SK-N-SH (cell line): ENCODE measurements at regions not wholly inside any gene's neighbourhood (a gene's known extent, or its start where the extent isn't known, plus 50 kb on each side); places are given as distances from the start of the nearest gene placed in this dataset.

Experiments used
- CTCF ChIA-PET: fragments of 300-600, 350-600 bp; formaldehyde crosslinking; extraction: SDS; loops from one replicate; lab custom pipeline; 2021; lab: Yijun Ruan, JAX
- POLR2A ChIA-PET: fragments of 350-600 bp; sonication (Branson Sonifier 250); formaldehyde crosslinking; extraction: SDS; loops from one replicate; lab custom pipeline; 2020; ENCODE audit warnings: antibody characterized with exemption, inconsistent platforms; lab: Yijun Ruan, JAX
- DNase-seq: peaks from one replicate; pipeline ENCODE4 v3.0.0; 2012
- H2AFZ ChIP-seq: fragments of 200-600 bp; sonication (generic); 2 replicates; pipeline ENCODE4 v1.8.1; 2016; ENCODE audit warnings: antibody characterized with exemption, mild to moderate bottlenecking, low read depth
- H3F3A ChIP-seq: fragments of 200-600 bp; sonication (generic); replicated peaks from 2 replicates; pipeline ENCODE3; 2016; ENCODE audit warnings: antibody characterized with exemption, mild to moderate bottlenecking; ENCODE audit not compliant: insufficient read depth
- H3K27ac ChIP-seq, 2 experiments: fragments of 200-500 bp in 1 of 2; fragments of 200-600 bp in 1 of 2; sonication (Bioruptor generic) in 1 of 2; sonication (generic), shearing (Covaris generic) in 1 of 2; 2 replicates each; pipeline versions ENCODE4 v1.5.1 to v1.6.1; 2014 to 2016; ENCODE audit warnings: low read depth in 2 of 2, inconsistent platforms in 1 of 2, low read length in 1 of 2, mild to moderate bottlenecking in 1 of 2, mixed read lengths in 1 of 2
- H3K27me3 ChIP-seq: fragments of 200-600 bp; sonication (generic), shearing (Covaris generic); 2 replicates; pipeline ENCODE4 v1.6.1; 2016; ENCODE audit warnings: mixed run types; ENCODE audit not compliant: insufficient read depth
- H3K36me3 ChIP-seq, 2 experiments: fragments of 200-500 bp in 1 of 2; fragments of 200-600 bp in 1 of 2; sonication (Bioruptor generic) in 1 of 2; sonication (generic) in 1 of 2; replicated peaks in 1 of 2; 2 replicates each; pipeline versions ENCODE3 to v1.5.1; 2014 to 2016; ENCODE audit warnings: low read length in 1 of 2, mild to moderate bottlenecking in 1 of 2; ENCODE audit not compliant: insufficient read depth in 2 of 2, control insufficient read depth in 1 of 2
- H3K4me1 ChIP-seq, 2 experiments: fragments of 200-500 bp in 1 of 2; fragments of 200-600 bp in 1 of 2; sonication (Bioruptor generic) in 1 of 2; sonication (generic), shearing (Covaris generic) in 1 of 2; 2 replicates each; pipeline versions ENCODE4 v1.5.1 to v1.6.1; 2014 to 2016; ENCODE audit warnings: low read depth in 1 of 2, low read length in 1 of 2, mixed run types in 1 of 2; ENCODE audit not compliant: insufficient read depth in 2 of 2, control insufficient read depth in 1 of 2
- H3K4me2 ChIP-seq: fragments of 200-600 bp; sonication (generic), shearing (Covaris generic); 2 replicates; pipeline ENCODE4 v1.6.1; 2017; ENCODE audit warnings: mixed run types
- H3K4me3 ChIP-seq, 2 experiments: fragments of 200-500 bp in 1 of 2; fragments of 200-600 bp in 1 of 2; sonication (Bioruptor generic) in 1 of 2; sonication (generic), shearing (Covaris generic) in 1 of 2; 2 replicates each; pipeline versions ENCODE4 v1.5.1 to v1.8.1; 2014 to 2016; ENCODE audit warnings: low read depth in 2 of 2, inconsistent platforms in 1 of 2, low read length in 1 of 2, mild to moderate bottlenecking in 1 of 2, mixed read lengths in 1 of 2, moderate library complexity in 1 of 2
- H3K79me2 ChIP-seq: fragments of 200-600 bp; sonication (generic); 2 replicates; pipeline ENCODE4 v1.8.1; 2017; ENCODE audit warnings: mild to moderate bottlenecking; ENCODE audit not compliant: insufficient read depth
- H3K9ac ChIP-seq: fragments of 200-600 bp; sonication (generic); 2 replicates; pipeline ENCODE4 v1.6.1; 2017; ENCODE audit warnings: mixed run types
- H3K9me2 ChIP-seq: fragments of 200-600 bp; sonication (generic); 2 replicates; pipeline ENCODE4 v1.6.1; 2017; ENCODE audit warnings: mixed run types
- H3K9me3 ChIP-seq: fragments of 200-600 bp; sonication (generic); 2 replicates; pipeline ENCODE4 v1.6.1; 2017; ENCODE audit warnings: mixed run types, mild to moderate bottlenecking, moderate library complexity
- H4K20me1 ChIP-seq: fragments of 200-600 bp; sonication (generic); 2 replicates; pipeline ENCODE4 v1.6.1; 2017; ENCODE audit warnings: mild to moderate bottlenecking, mixed run types; ENCODE audit not compliant: insufficient read depth
- GATA2 ChIP-seq: sonication (generic); formaldehyde crosslinking; IDR thresholded peaks from 2 replicates; pipeline ENCODE4 v1.5.0; 2020; ENCODE audit warnings: mild to moderate bottlenecking, missing genetic modification reagents
- MXI1 ChIP-seq: IDR thresholded peaks from 2 replicates; pipeline ENCODE4 v1.6.1; 2012; ENCODE audit warnings: mild to moderate bottlenecking, low read depth, low read length, improper control_type of control experiment
- POLR2AphosphoS5 ChIP-seq: IDR thresholded peaks from 2 replicates; pipeline ENCODE4 v1.6.1; 2012; ENCODE audit warnings: low read depth, low read length
- RCOR1 ChIP-seq: fragments of 150-350 bp; IDR thresholded peaks from 2 replicates; pipeline ENCODE4 v1.6.1; 2017; ENCODE audit warnings: antibody characterized with exemption, low read length
- YY1 ChIP-seq: IDR thresholded peaks from 2 replicates; pipeline ENCODE4 v1.4.0; 2012; ENCODE audit warnings: low read depth, mild to moderate bottlenecking
- WGBS: methylation state at CpG from one replicate; pipeline ENCODE4 v1.1.6; 2017; ENCODE audit warnings: low lambda C conversion rate; 5-methylcytosine and 5-hydroxymethylcytosine counted together
- TF ChIP-seq, protein P1 (sequence below): IDR thresholded peaks from 2 replicates; pipeline ENCODE4 v1.6.1; 2012; ENCODE audit warnings: mild to moderate bottlenecking, low read depth, low read length, moderate library complexity

DNA sequence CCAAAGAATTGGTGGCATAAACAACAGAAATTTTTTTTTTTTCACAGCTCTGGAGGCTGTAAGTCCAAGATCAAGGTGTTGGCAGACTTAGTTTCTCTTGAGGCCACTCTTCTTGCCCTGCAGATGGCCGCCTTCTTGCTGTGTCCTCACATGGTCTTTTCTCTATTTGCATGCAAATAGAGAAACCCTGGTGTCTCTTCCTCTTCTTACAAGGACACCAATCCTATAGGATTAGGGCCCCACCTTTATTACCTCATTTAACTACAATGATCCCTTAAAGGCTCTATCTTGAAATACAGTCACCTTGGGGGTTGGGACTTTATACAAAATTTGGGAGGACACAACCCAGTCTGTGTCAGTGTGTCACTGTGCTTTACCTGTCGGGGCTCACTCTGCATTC is 175.4 kb upstream of the PGRMC2 start:
- ChIA-PET POLR2A (no interaction called here), CTCF (interaction anchor here (4.0 kb wide), 1 partner anchor 9 kb away, joined by 31 read pairs; no protein-coding TSS in a partner anchor)
- TF ChIP-seq POLR2AphosphoS5: no peak
- H2AFZ ChIP-seq: no peak overlapping the region
- H4K20me1 ChIP-seq: no peaks in the 10 kb centered on the region
- no peaks in the 10 kb centered on the region for H3K79me2 ChIP-seq
- H3K4me2 ChIP-seq: no peak overlapping the region
- peaks cover 6% of the 10 kb centered on the region for H3F3A ChIP-seq
- no peaks in the 10 kb centered on the region for H3K9me3 ChIP-seq
- no peak overlapping the region for H3K4me3 ChIP-seq
- H3K27me3 ChIP-seq: no peaks in the 10 kb centered on the region
- H3K27ac ChIP-seq: no peak overlapping the region
- H3K9me2 ChIP-seq: no peaks in the 10 kb centered on the region
- no peak overlapping the region for H3K9ac ChIP-seq
- DNase-seq: no peak
- no peaks in the 10 kb centered on the region for H3K36me3 ChIP-seq
- H3K4me1 ChIP-seq: peaks cover 3 to 13% of the 10 kb centered on the region in 2 experiments; a peak in 3 of 4 replicates
- WGBS: 100% methylated on average over 2 of the region's 2 CpGs

- peaks cover 6% of the 10 kb centered on the region for H3F3A ChIP-seq
- no peak overlapping the region for H3K9ac ChIP-seq
- H3K27me3 ChIP-seq: no peaks in the 10 kb centered on the region
- peaks cover 0 to 12% of the 10 kb centered on the region in 2 experiments; a peak in 1 of 4 replicates for H3K4me1 ChIP-seq
- 93% methylated on average over 8 of the region's 8 CpGs for WGBS
- H3K4me3 ChIP-seq: no peak overlapping the region
- ChIA-PET POLR2A (interaction anchor here (1.4 to 1.6 kb wide), 2 partner anchors 91 to 350 kb away, joined by 3 to 4 read pairs; no protein-coding TSS in a partner anchor), CTCF (interaction anchor here (4.0 kb wide), 1 partner anchor 9 kb away, joined by 31 read pairs; no protein-coding TSS in a partner anchor)
- H3K27ac ChIP-seq: peak overlapping the region in 1 of 2 experiments; percentile 70; a peak in 1 of 4 replicates
- no peaks in the 10 kb centered on the region for H4K20me1 ChIP-seq
- DNase-seq: no peak
- no peaks in the 10 kb centered on the region for H3K79me2 ChIP-seq
- H3K36me3 ChIP-seq: no peaks in the 10 kb centered on the region
- TF ChIP-seq, protein P1, sequence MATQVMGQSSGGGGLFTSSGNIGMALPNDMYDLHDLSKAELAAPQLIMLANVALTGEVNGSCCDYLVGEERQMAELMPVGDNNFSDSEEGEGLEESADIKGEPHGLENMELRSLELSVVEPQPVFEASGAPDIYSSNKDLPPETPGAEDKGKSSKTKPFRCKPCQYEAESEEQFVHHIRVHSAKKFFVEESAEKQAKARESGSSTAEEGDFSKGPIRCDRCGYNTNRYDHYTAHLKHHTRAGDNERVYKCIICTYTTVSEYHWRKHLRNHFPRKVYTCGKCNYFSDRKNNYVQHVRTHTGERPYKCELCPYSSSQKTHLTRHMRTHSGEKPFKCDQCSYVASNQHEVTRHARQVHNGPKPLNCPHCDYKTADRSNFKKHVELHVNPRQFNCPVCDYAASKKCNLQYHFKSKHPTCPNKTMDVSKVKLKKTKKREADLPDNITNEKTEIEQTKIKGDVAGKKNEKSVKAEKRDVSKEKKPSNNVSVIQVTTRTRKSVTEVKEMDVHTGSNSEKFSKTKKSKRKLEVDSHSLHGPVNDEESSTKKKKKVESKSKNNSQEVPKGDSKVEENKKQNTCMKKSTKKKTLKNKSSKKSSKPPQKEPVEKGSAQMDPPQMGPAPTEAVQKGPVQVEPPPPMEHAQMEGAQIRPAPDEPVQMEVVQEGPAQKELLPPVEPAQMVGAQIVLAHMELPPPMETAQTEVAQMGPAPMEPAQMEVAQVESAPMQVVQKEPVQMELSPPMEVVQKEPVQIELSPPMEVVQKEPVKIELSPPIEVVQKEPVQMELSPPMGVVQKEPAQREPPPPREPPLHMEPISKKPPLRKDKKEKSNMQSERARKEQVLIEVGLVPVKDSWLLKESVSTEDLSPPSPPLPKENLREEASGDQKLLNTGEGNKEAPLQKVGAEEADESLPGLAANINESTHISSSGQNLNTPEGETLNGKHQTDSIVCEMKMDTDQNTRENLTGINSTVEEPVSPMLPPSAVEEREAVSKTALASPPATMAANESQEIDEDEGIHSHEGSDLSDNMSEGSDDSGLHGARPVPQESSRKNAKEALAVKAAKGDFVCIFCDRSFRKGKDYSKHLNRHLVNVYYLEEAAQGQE: no peak
- TF ChIP-seq GATA2 (CRISPR knock-in tag) (no peak), YY1 (no peak), MXI1 (no peak), RCOR1 (no peak)
- no peaks in the 10 kb centered on the region for H3K9me2 ChIP-seq
- H3K9me3 ChIP-seq: no peaks in the 10 kb centered on the region
- H3K4me2 ChIP-seq: no peak overlapping the region
- no peak overlapping the region for H2AFZ ChIP-seq
These were observed 174.6 kb upstream of the PGRMC2 start for GRCh38 chr4:128462103-128462783.
